IPS-18c (cell line): ENCODE measurements at regions not wholly inside any gene's neighbourhood (a gene's known extent, or its start where the extent isn't known, plus 50 kb on each side); places are given as distances from the start of the nearest gene placed in this dataset.
"Not testable (repeated sequence)": the region's sequence is repeated elsewhere in the genome, so short reads cannot be mapped to it uniquely, and the experiment has no call there.

Experiments used
- H3K4me3 ChIP-seq: 2 replicates; pipeline ENCODE4 v1.7.0; 2013; ENCODE audit warnings: low read depth, mild to moderate bottlenecking, low read length, moderate library complexity; ENCODE audit not compliant: insufficient read depth
- H3K9me3 ChIP-seq: one replicate; pipeline ENCODE4 v1.6.1; 2013; ENCODE audit warnings: mild to moderate bottlenecking, low read length, moderate library complexity; ENCODE audit not compliant: control insufficient read depth, insufficient read depth

- not testable (repeated sequence) for H3K4me3 ChIP-seq, H3K9me3 ChIP-seq
These were observed 104.1 kb upstream of the ZNF438 start for GRCh38 chr10:31135791-31136190.

GRCh38 chr10:31136386-31136785 is 104.7 kb upstream of the ZNF438 start:
- H3K4me3 ChIP-seq = no peak overlapping the region
- H3K9me3 ChIP-seq = no peaks in the 10 kb centered on the region

- H3K4me3 ChIP-seq = no peak overlapping the region
- H3K9me3 ChIP-seq = no peaks in the 10 kb centered on the region
These were observed 105.5 kb upstream of the ZNF438 start for GRCh38 chr10:31136930-31137885.

- Histone ChIP-seq H3K4me3 (no peak overlapping the region), H3K9me3 (no peaks in the 10 kb centered on the region)
These were observed 106.4 kb upstream of the ZNF438 start for GRCh38 chr10:31138026-31138553.

- no peaks in the 10 kb centered on the region for H3K9me3 ChIP-seq
These were observed 107.8 kb upstream of the ZNF438 start for GRCh38 chr10:31139497-31139896.

GRCh38 chr10:31140716-31141115 is 109.1 kb upstream of the ZNF438 start:
- Histone ChIP-seq H3K9me3 (no peaks in the 10 kb centered on the region), H3K4me3 (no peak overlapping the region)

More at GRCh38 chr10:31139497-31139896, 107.8 kb upstream of the ZNF438 start:
- H3K4me3 ChIP-seq = no peak overlapping the region

- Histone ChIP-seq H3K4me3 (no peak overlapping the region), H3K9me3 (no peaks in the 10 kb centered on the region)
These were observed 110.4 kb upstream of the ZNF438 start for GRCh38 chr10:31142026-31142425.

- H3K9me3 ChIP-seq = no peaks in the 10 kb centered on the region
- H3K4me3 ChIP-seq = no peak overlapping the region
These were observed 111.8 kb upstream of the ZNF438 start for GRCh38 chr10:31143331-31143935.

GRCh38 chr10:31145986-31146385 is 114.3 kb upstream of the ZNF438 start:
- Histone ChIP-seq H3K4me3 (no peak overlapping the region), H3K9me3 (no peaks in the 10 kb centered on the region)

GRCh38 chr10:31146491-31147209 is 115.0 kb upstream of the ZNF438 start:
- H3K4me3 ChIP-seq = no peak overlapping the region
- no peaks in the 10 kb centered on the region for H3K9me3 ChIP-seq

GRCh38 chr10:31147210-31147608 is 115.5 kb upstream of the ZNF438 start:
- H3K9me3 ChIP-seq = no peaks in the 10 kb centered on the region
- no peak overlapping the region for H3K4me3 ChIP-seq

- H3K4me3 ChIP-seq = no peak overlapping the region
- H3K9me3 ChIP-seq = no peaks in the 10 kb centered on the region
These were observed 117.3 kb upstream of the ZNF438 start for GRCh38 chr10:31148951-31149350.

GRCh38 chr10:31149835-31150512 is 118.3 kb upstream of the ZNF438 start:
- no peak overlapping the region for H3K4me3 ChIP-seq

GRCh38 chr10:31151301-31151700 is 119.6 kb upstream of the ZNF438 start:
- Histone ChIP-seq H3K9me3 (no peaks in the 10 kb centered on the region), H3K4me3 (no peak overlapping the region)

More at GRCh38 chr10:31149835-31150512, 118.3 kb upstream of the ZNF438 start:
- H3K9me3 ChIP-seq = no peaks in the 10 kb centered on the region

- no peaks in the 10 kb centered on the region for H3K9me3 ChIP-seq
These were observed 120.9 kb upstream of the ZNF438 start for GRCh38 chr10:31152421-31153135.

GRCh38 chr10:31153161-31153560 is 121.5 kb upstream of the ZNF438 start:
- no peak overlapping the region for H3K4me3 ChIP-seq
- no peaks in the 10 kb centered on the region for H3K9me3 ChIP-seq

More at GRCh38 chr10:31152421-31153135, 120.9 kb upstream of the ZNF438 start:
- no peak overlapping the region for H3K4me3 ChIP-seq
